ENCODE measurements at regions not wholly inside any gene's neighbourhood (a gene's known extent, or its start where the extent isn't known, plus 50 kb on each side); places are given as distances from the start of the nearest gene placed in this dataset.

- no peak for DNase-seq
- no peak overlapping the region for H3K4me3 ChIP-seq (ENCODE audit: low read length)
- H3K36me3 ChIP-seq (ENCODE audit: control insufficient read depth, insufficient read depth, low read length) = no peaks in the 10 kb centered on the region
- no peaks in the 10 kb centered on the region for H3K9me3 ChIP-seq (replicated peaks; ENCODE audit: control insufficient read depth, low read depth, low read length)
- H3K27me3 ChIP-seq (ENCODE audit: control insufficient read depth, insufficient read depth, low read length) = no peaks in the 10 kb centered on the region
- no peak overlapping the region for H3K27ac ChIP-seq (ENCODE audit: low read length)
- peaks cover 14% of the 10 kb centered on the region for H3K4me1 ChIP-seq (ENCODE audit: control insufficient read depth, insufficient read depth, low read length)
Observed at GRCh38 chr1:227451954-227452353, 111.4 kb upstream of the ZNF678 start.

- DNase-seq = no peak
- Histone ChIP-seq H3K27ac (ENCODE audit: low read length) (no peak overlapping the region), H3K4me1 (ENCODE audit: control insufficient read depth, insufficient read depth, low read length) (peaks cover 14% of the 10 kb centered on the region), H3K36me3 (ENCODE audit: control insufficient read depth, insufficient read depth, low read length) (no peaks in the 10 kb centered on the region), H3K9me3 (replicated peaks; ENCODE audit: control insufficient read depth, low read depth, low read length) (no peaks in the 10 kb centered on the region), H3K4me3 (ENCODE audit: low read length) (no peak overlapping the region), H3K27me3 (ENCODE audit: control insufficient read depth, insufficient read depth, low read length) (no peaks in the 10 kb centered on the region)
- 84% methylated on average over 2 of the region's 2 CpGs for WGBS (ENCODE audit: insufficient coverage)
Observed at GRCh38 chr1:227451057-227451456, 112.3 kb upstream of the ZNF678 start.

- H3K36me3 ChIP-seq (ENCODE audit: control insufficient read depth, insufficient read depth, low read length) = no peaks in the 10 kb centered on the region
- no peaks in the 10 kb centered on the region for H3K27me3 ChIP-seq (ENCODE audit: control insufficient read depth, insufficient read depth, low read length)
- DNase-seq = no peak
- no peak overlapping the region for H3K27ac ChIP-seq (ENCODE audit: low read length)
- H3K4me3 ChIP-seq (ENCODE audit: low read length) = no peak overlapping the region
- H3K9me3 ChIP-seq (replicated peaks; ENCODE audit: control insufficient read depth, low read depth, low read length) = no peaks in the 10 kb centered on the region
- WGBS (ENCODE audit: insufficient coverage) = 75% methylated on average over 1 of the region's 2 CpGs
- peaks cover 14% of the 10 kb centered on the region for H3K4me1 ChIP-seq (ENCODE audit: control insufficient read depth, insufficient read depth, low read length)
Observed at GRCh38 chr1:227450489-227450888, 112.9 kb upstream of the ZNF678 start.

- H3K4me3 ChIP-seq (ENCODE audit: low read length) = no peak overlapping the region
- DNase-seq = no peak
- peaks cover 14% of the 10 kb centered on the region for H3K4me1 ChIP-seq (ENCODE audit: control insufficient read depth, insufficient read depth, low read length)
- no peaks in the 10 kb centered on the region for H3K27me3 ChIP-seq (ENCODE audit: control insufficient read depth, insufficient read depth, low read length)
- WGBS (ENCODE audit: insufficient coverage) = 80% methylated on average over 10 of the region's 11 CpGs
- no peak overlapping the region for H3K27ac ChIP-seq (ENCODE audit: low read length)
- no peaks in the 10 kb centered on the region for H3K36me3 ChIP-seq (ENCODE audit: control insufficient read depth, insufficient read depth, low read length)
- no peaks in the 10 kb centered on the region for H3K9me3 ChIP-seq (replicated peaks; ENCODE audit: control insufficient read depth, low read depth, low read length)
Observed at GRCh38 chr1:227449741-227450441, 113.5 kb upstream of the ZNF678 start.

- no peaks in the 10 kb centered on the region for H3K9me3 ChIP-seq (replicated peaks; ENCODE audit: control insufficient read depth, low read depth, low read length)
- H3K27ac ChIP-seq (ENCODE audit: low read length) = no peak overlapping the region
- no peak overlapping the region for H3K4me3 ChIP-seq (ENCODE audit: low read length)
- H3K4me1 ChIP-seq (ENCODE audit: control insufficient read depth, insufficient read depth, low read length) = peaks cover 8% of the 10 kb centered on the region
- H3K36me3 ChIP-seq (ENCODE audit: control insufficient read depth, insufficient read depth, low read length) = no peaks in the 10 kb centered on the region
- H3K27me3 ChIP-seq (ENCODE audit: control insufficient read depth, insufficient read depth, low read length) = no peaks in the 10 kb centered on the region
- 85% methylated on average over 2 of the region's 6 CpGs for WGBS (ENCODE audit: insufficient coverage)
- DNase-seq = no peak
Observed at GRCh38 chr1:227449051-227449450, 114.3 kb upstream of the ZNF678 start.

GRCh38 chr1:227447531-227447990 is 115.8 kb upstream of the ZNF678 start:
- H3K4me3 ChIP-seq (ENCODE audit: low read length) = no peak overlapping the region

GRCh38 chr1:227445746-227446145 is 117.6 kb upstream of the ZNF678 start:
- Histone ChIP-seq H3K27ac (ENCODE audit: low read length) (no peak overlapping the region), H3K4me3 (ENCODE audit: low read length) (no peak overlapping the region)
- no CpG with 5 or more reads among the region's 2 CpGs for WGBS (ENCODE audit: insufficient coverage)

More at GRCh38 chr1:227447531-227447990, 115.8 kb upstream of the ZNF678 start:
- Histone ChIP-seq H3K27ac (ENCODE audit: low read length) (peak overlapping the region; percentile 55), H3K36me3 (ENCODE audit: control insufficient read depth, insufficient read depth, low read length) (no peaks in the 10 kb centered on the region), H3K9me3 (replicated peaks; ENCODE audit: control insufficient read depth, low read depth, low read length) (no peaks in the 10 kb centered on the region), H3K4me1 (ENCODE audit: control insufficient read depth, insufficient read depth, low read length) (no peaks in the 10 kb centered on the region), H3K27me3 (ENCODE audit: control insufficient read depth, insufficient read depth, low read length) (no peaks in the 10 kb centered on the region)
- peak; percentile 41 for DNase-seq
- 53% methylated on average over 23 of the region's 25 CpGs for WGBS (ENCODE audit: insufficient coverage)

GRCh38 chr1:227445092-227445674 is 118.2 kb upstream of the ZNF678 start:
- H3K36me3 ChIP-seq (ENCODE audit: control insufficient read depth, insufficient read depth, low read length) = no peaks in the 10 kb centered on the region

More at GRCh38 chr1:227445746-227446145, 117.6 kb upstream of the ZNF678 start:
- peaks cover 2% of the 10 kb centered on the region for H3K4me1 ChIP-seq (ENCODE audit: control insufficient read depth, insufficient read depth, low read length)
- no peaks in the 10 kb centered on the region for H3K27me3 ChIP-seq (ENCODE audit: control insufficient read depth, insufficient read depth, low read length)
- no peaks in the 10 kb centered on the region for H3K36me3 ChIP-seq (ENCODE audit: control insufficient read depth, insufficient read depth, low read length)
- H3K9me3 ChIP-seq (replicated peaks; ENCODE audit: control insufficient read depth, low read depth, low read length) = no peaks in the 10 kb centered on the region
- DNase-seq = no peak

GRCh38 chr1:227440182-227440581 is 121.9 kb upstream of the CDC42BPA start:
- H3K27ac ChIP-seq (ENCODE audit: low read length) = peak overlapping the region; percentile 20
- H3K9me3 ChIP-seq (replicated peaks; ENCODE audit: control insufficient read depth, low read depth, low read length) = no peaks in the 10 kb centered on the region
- peaks cover 5% of the 10 kb centered on the region for H3K4me1 ChIP-seq (ENCODE audit: control insufficient read depth, insufficient read depth, low read length)
- no peaks in the 10 kb centered on the region for H3K36me3 ChIP-seq (ENCODE audit: control insufficient read depth, insufficient read depth, low read length)
- WGBS (ENCODE audit: insufficient coverage) = no CpG with 5 or more reads among the region's 7 CpGs
- no peak overlapping the region for H3K4me3 ChIP-seq (ENCODE audit: low read length)
- H3K27me3 ChIP-seq (ENCODE audit: control insufficient read depth, insufficient read depth, low read length) = no peaks in the 10 kb centered on the region
- no peak for DNase-seq

More at GRCh38 chr1:227445092-227445674, 118.2 kb upstream of the ZNF678 start:
- Histone ChIP-seq H3K4me1 (ENCODE audit: control insufficient read depth, insufficient read depth, low read length) (peaks cover 2% of the 10 kb centered on the region), H3K9me3 (replicated peaks; ENCODE audit: control insufficient read depth, low read depth, low read length) (no peaks in the 10 kb centered on the region), H3K27me3 (ENCODE audit: control insufficient read depth, insufficient read depth, low read length) (no peaks in the 10 kb centered on the region), H3K4me3 (ENCODE audit: low read length) (no peak overlapping the region), H3K27ac (ENCODE audit: low read length) (no peak overlapping the region)
- 97% methylated on average over 3 of the region's 4 CpGs for WGBS (ENCODE audit: insufficient coverage)
- DNase-seq = no peak

- Histone ChIP-seq H3K4me3 (ENCODE audit: low read length) (peak overlapping the region; percentile 35), H3K9me3 (replicated peaks; ENCODE audit: control insufficient read depth, low read depth, low read length) (no peaks in the 10 kb centered on the region), H3K36me3 (ENCODE audit: control insufficient read depth, insufficient read depth, low read length) (no peaks in the 10 kb centered on the region), H3K27ac (ENCODE audit: low read length) (no peak overlapping the region), H3K4me1 (ENCODE audit: control insufficient read depth, insufficient read depth, low read length) (peaks cover 7% of the 10 kb centered on the region), H3K27me3 (ENCODE audit: control insufficient read depth, insufficient read depth, low read length) (no peaks in the 10 kb centered on the region)
- no CpG with 5 or more reads among the region's 7 CpGs for WGBS (ENCODE audit: insufficient coverage)
- peak; percentile 80 for DNase-seq
Observed at GRCh38 chr1:227437495-227438008, 119.3 kb upstream of the CDC42BPA start.
